Esophagus muscularis mucosa (tissue), 4 donors: ENCODE measurements at regions not wholly inside any gene's neighbourhood (a gene's known extent, or its start where the extent isn't known, plus 50 kb on each side); places are given as distances from the start of the nearest gene placed in this dataset.

Experiments
- DNase-seq: peaks from one replicate; pipeline ENCODE4 v3.0.0-alpha.2; 2017; ENCODE audit errors: extremely low spot score
- H3K27ac ChIP-seq, 4 donors: fragments of 200-600 bp; sonication (generic); replicated peaks in 1 of 4; 1 replicate in 3 of 4; 2 replicates in 1 of 4; pipeline ENCODE4 v1.5.1; 2016 to 2019; ENCODE audit warnings: mild to moderate bottlenecking in 1 of 4
- H3K27me3 ChIP-seq, 4 donors: fragments of 200-600 bp; sonication (generic); one replicate each; pipeline versions ENCODE4 v1.5.1 to v1.6.0; 2016 to 2019
- H3K36me3 ChIP-seq, 4 donors: fragments of 200-600 bp; sonication (generic); one replicate each; pipeline ENCODE4 v1.5.1; 2016 to 2019
- H3K4me1 ChIP-seq, 4 donors: fragments of 200-600 bp; sonication (generic); one replicate each; pipeline ENCODE4 v1.5.1; 2016 to 2019
- H3K4me3 ChIP-seq, 4 donors: fragments of 200-600 bp; sonication (generic); 1 replicate in 2 of 4; 2 replicates in 2 of 4; pipeline ENCODE4 v1.5.1; 2016 to 2019; ENCODE audit warnings: mild to moderate bottlenecking in 4 of 4, moderate library complexity in 1 of 4
- H3K9me3 ChIP-seq, 4 donors: fragments of 200-600 bp; sonication (generic); 1 replicate in 3 of 4; 2 replicates in 1 of 4; pipeline ENCODE4 v1.5.1; 2016 to 2019
- CTCF ChIP-seq, 3 experiments: fragments of 200-600 bp in 2 of 3; fragments of 450-650 bp in 1 of 3; sonication (generic) in 2 of 3; IDR thresholded peaks; one replicate each; pipeline ENCODE4 v1.5.1; 2017 to 2019; ENCODE audit warnings: antibody characterized with exemption in 3 of 3, mild to moderate bottlenecking in 2 of 3, moderate library complexity in 1 of 3
- EP300 ChIP-seq: sonication (generic); formaldehyde crosslinking; IDR thresholded peaks from one replicate; pipeline ENCODE4 v1.6.1; 2017; ENCODE audit warnings: antibody characterized with exemption
- POLR2A ChIP-seq: fragments of 450-650 bp; IDR thresholded peaks from one replicate; pipeline ENCODE4 v1.6.1; 2017; ENCODE audit warnings: antibody characterized with exemption, moderate library complexity, mild to moderate bottlenecking, low read depth
- POLR2AphosphoS5 ChIP-seq, 2 donors: sonication (generic); formaldehyde crosslinking; IDR thresholded peaks; one replicate each; pipeline ENCODE4 v1.6.1; 2017; ENCODE audit warnings: antibody characterized with exemption in 2 of 2
- WGBS: methylation state at CpG from one replicate; pipeline ENCODE4 v1.1.5; 2018; 5-methylcytosine and 5-hydroxymethylcytosine counted together
- intact Hi-C: fragments of 100-400 bp; cut with DNase I; formaldehyde crosslinking; loops from one replicate; pipeline ENCODE4 v1.15.1; 2023

DNA sequence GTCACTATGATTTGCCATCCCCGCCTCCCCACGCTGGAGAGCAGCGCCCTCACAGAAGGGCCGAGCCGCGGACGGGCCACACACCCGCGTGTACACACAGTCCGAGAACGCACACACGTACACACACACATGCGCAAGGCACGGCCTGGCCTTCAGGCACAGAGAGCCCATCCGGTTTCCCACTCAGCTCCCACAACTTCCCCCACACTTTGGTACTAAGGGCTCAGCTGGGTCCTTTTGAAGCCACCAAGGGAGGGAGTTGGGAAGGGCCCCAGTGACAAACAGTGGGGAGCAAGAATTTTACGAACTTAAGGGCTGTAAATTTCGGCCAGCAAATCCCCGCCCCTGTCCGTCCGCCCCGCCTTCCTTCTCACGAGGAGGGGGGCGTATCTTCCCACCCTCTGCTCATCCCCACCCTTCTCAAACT, 133.3 kb upstream of the HAND1 start:
- no peak for DNase-seq
- Histone ChIP-seq H3K4me1 (peaks cover 9 to 19% (median 17%) of the 10 kb centered on the region in 4 donors), H3K9me3 (no peaks in the 10 kb centered on the region), H3K36me3 (no peaks in the 10 kb centered on the region), H3K4me3 (peak overlapping the region; percentile 31 to 49 (median 41)), H3K27me3 (peaks cover 0 to 81% (median 21%) of the 10 kb centered on the region in 4 donors), H3K27ac (no peak overlapping the region)
- intact Hi-C loops: no loop called here
- TF ChIP-seq CTCF (IDR thresholded peaks at IDR 0.05) (no peak), POLR2A (no peak), EP300 (no peak), POLR2AphosphoS5 (IDR thresholded peaks at IDR 0.05) (no peak)
- 7% methylated on average over 23 of the region's 23 CpGs for WGBS

- H3K9me3 ChIP-seq: no peaks in the 10 kb centered on the region
- H3K4me3 ChIP-seq: peak overlapping the region; percentile 31 to 49 (median 41)
- intact Hi-C loops: loop anchor here (1.0 kb wide), 1 partner anchor 143 kb away; no protein-coding TSS in a partner anchor
- peak; percentile 72 to 87 (median 73) for TF ChIP-seq CTCF (IDR thresholded peaks at IDR 0.05)
- no peak for TF ChIP-seq EP300
- no peak for TF ChIP-seq POLR2AphosphoS5 (IDR thresholded peaks at IDR 0.05)
- 6% methylated on average over 36 of the region's 50 CpGs for WGBS
- H3K27me3 ChIP-seq: peaks cover 0 to 80% (median 21%) of the 10 kb centered on the region in 4 donors
- H3K36me3 ChIP-seq: no peaks in the 10 kb centered on the region
- H3K4me1 ChIP-seq: peaks cover 9 to 19% (median 17%) of the 10 kb centered on the region in 4 donors
- DNase-seq: no peak
- H3K27ac ChIP-seq: no peak overlapping the region
These were observed 132.5 kb upstream of the HAND1 start for GRCh38 chr5:154610321-154611154.

GRCh38 chr5:154609251-154609650, 131.2 kb upstream of the HAND1 start:
- no peak overlapping the region for H3K4me3 ChIP-seq
- TF ChIP-seq POLR2A (no peak), POLR2AphosphoS5 (IDR thresholded peaks at IDR 0.05) (no peak)
- 76% methylated on average over 2 of the region's 3 CpGs for WGBS
- no peak overlapping the region for H3K27ac ChIP-seq
- intact Hi-C loops: no loop called here
- peaks cover 0 to 76% (median 21%) of the 10 kb centered on the region in 4 donors for H3K27me3 ChIP-seq
- no peak for DNase-seq
- H3K9me3 ChIP-seq: no peaks in the 10 kb centered on the region
- no peaks in the 10 kb centered on the region for H3K36me3 ChIP-seq
- H3K4me1 ChIP-seq: peaks cover 9 to 23% (median 19%) of the 10 kb centered on the region in 4 donors

DNA sequence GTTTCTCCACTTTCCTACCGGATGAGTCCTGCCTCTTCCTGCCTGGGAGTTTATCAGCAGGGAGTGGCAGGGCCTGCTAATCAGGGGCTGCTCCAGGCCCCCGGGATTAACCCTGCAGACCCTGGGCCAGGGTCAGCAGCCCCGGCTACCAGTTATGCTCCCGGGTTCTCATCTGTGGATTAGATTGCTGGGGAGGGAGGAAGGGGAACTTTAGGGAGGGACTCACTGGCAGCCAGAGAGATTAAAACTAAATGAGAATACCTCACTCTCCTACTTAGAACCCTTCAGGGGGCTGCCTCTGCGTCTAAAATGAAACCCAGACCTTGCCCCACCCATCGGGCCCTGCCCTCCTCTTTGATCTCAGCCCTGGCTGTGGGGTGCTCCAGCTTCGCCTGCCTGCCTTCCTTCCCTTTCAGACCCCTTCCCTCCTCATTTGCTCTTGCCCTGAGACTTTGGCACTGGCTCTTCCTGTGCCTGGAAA, 130.5 kb upstream of the HAND1 start:
- Histone ChIP-seq H3K36me3 (no peaks in the 10 kb centered on the region), H3K27ac (no peak overlapping the region), H3K9me3 (no peaks in the 10 kb centered on the region), H3K4me1 (peaks cover 9 to 29% (median 24%) of the 10 kb centered on the region in 4 donors), H3K4me3 (no peak overlapping the region), H3K27me3 (peaks cover 0 to 76% (median 21%) of the 10 kb centered on the region in 4 donors)
- intact Hi-C loops: no loop called here
- TF ChIP-seq EP300: no peak
- TF ChIP-seq POLR2AphosphoS5 (IDR thresholded peaks at IDR 0.05): no peak
- TF ChIP-seq POLR2A: no peak
- no peak for TF ChIP-seq CTCF (IDR thresholded peaks at IDR 0.05)
- 53% methylated on average over 3 of the region's 7 CpGs for WGBS
- DNase-seq: no peak

DNA sequence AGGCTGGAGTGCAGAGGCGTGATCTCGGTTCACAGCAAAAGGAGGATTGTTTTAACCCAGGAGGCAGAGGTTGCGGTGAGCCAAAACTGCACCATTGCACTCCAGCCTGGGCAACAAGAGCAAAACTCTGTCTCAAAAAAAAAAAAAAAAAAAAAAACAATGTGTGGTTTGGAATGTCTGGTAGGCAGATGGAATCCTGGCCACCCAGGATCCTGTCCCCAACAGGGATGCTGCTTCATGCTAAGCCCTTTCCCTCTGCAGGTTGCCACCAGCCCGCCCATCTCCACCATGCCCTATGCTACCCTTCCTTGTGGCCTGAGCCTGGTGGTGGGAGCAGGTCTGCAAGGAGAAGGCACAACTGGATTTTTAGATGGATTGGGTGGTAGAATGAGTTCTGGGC, 129.7 kb upstream of the HAND1 start:
- Histone ChIP-seq H3K9me3 (no peaks in the 10 kb centered on the region), H3K36me3 (no peaks in the 10 kb centered on the region), H3K4me3 (no peak overlapping the region), H3K4me1 (peaks cover 9 to 29% (median 24%) of the 10 kb centered on the region in 4 donors), H3K27ac (no peak overlapping the region), H3K27me3 (peaks cover 0 to 74% (median 21%) of the 10 kb centered on the region in 4 donors)
- 100% methylated on average over 4 of the region's 4 CpGs for WGBS
- DNase-seq: no peak
- no peak for TF ChIP-seq CTCF (IDR thresholded peaks at IDR 0.05)
- TF ChIP-seq POLR2A: no peak
- TF ChIP-seq EP300: no peak
- no peak for TF ChIP-seq POLR2AphosphoS5 (IDR thresholded peaks at IDR 0.05)
- intact Hi-C loops: no loop called here
